ENCODE measurements at regions not wholly inside any gene's neighbourhood (a gene's known extent, or its start where the extent isn't known, plus 50 kb on each side); places are given as distances from the start of the nearest gene placed in this dataset.

- CTCF ChIA-PET = interaction anchor here (0.7 kb wide), 1 partner anchor 12 kb away, joined by 3 read pairs; no protein-coding TSS in a partner anchor
Observed at GRCh38 chr18:3389977-3390376, 60.0 kb upstream of the TGIF1 start.

GRCh38 chr18:3391704-3392466 lies 58.1 kb upstream of the TGIF1 start:
- intact Hi-C loops (cut with micrococcal nuclease) = no loop called here
- ChIA-PET CTCF (no interaction called here), POLR2A (interaction anchor here (0.7 kb wide), 1 partner anchor 146 kb away, joined by 3 read pairs; no protein-coding TSS in a partner anchor)
- Mint-ChIP-seq H3K4me3 (no peak overlapping the region), H3K9me3 (peaks cover 0 to 37% (median 9%) of the 10 kb centered on the region in 11 donors), H3K36me3 (peaks cover 0 to 3% (median 0%) of the 10 kb centered on the region in 5 donors), H3K4me1 (no peaks in the 10 kb centered on the region), H3K27me3 (peaks cover 0 to 6% (median 0%) of the 10 kb centered on the region in 5 donors), H3K27ac (no peak overlapping the region)
- no peak for DNase-seq
- Histone ChIP-seq H3K27me3 (ENCODE audit: control insufficient read depth in 2 of 2, insufficient read depth in 2 of 2, low read length in 2 of 2) (no peaks in the 10 kb centered on the region), H3K4me1 (ENCODE audit: control insufficient read depth in 2 of 2, insufficient read depth in 2 of 2, low read length in 2 of 2) (no peaks in the 10 kb centered on the region), H3K9me3 (ENCODE audit: control insufficient read depth in 2 of 3, low read length in 3 of 3) (peaks cover 0 to 9% (median 0%) of the 10 kb centered on the region in 3 experiments), H3K36me3 (ENCODE audit: control insufficient read depth in 2 of 3, insufficient read depth in 3 of 3, low read length in 3 of 3) (no peaks in the 10 kb centered on the region), H3K4me3 (ENCODE audit: low read length) (no peak overlapping the region), H3K27ac (ENCODE audit: low read depth, low read length) (no peak overlapping the region)
- ATAC-seq = no peak

More at GRCh38 chr18:3389977-3390376, 60.0 kb upstream of the TGIF1 start:
- Histone ChIP-seq H3K9me3 (ENCODE audit: control insufficient read depth in 2 of 3, low read length in 3 of 3) (peaks cover 0 to 4% (median 0%) of the 10 kb centered on the region in 3 experiments), H3K36me3 (ENCODE audit: control insufficient read depth in 2 of 3, insufficient read depth in 3 of 3, low read length in 3 of 3) (no peaks in the 10 kb centered on the region), H3K27ac (ENCODE audit: low read depth, low read length) (no peak overlapping the region), H3K4me1 (ENCODE audit: control insufficient read depth in 2 of 2, insufficient read depth in 2 of 2, low read length in 2 of 2) (no peaks in the 10 kb centered on the region), H3K27me3 (ENCODE audit: control insufficient read depth in 2 of 2, insufficient read depth in 2 of 2, low read length in 2 of 2) (no peaks in the 10 kb centered on the region), H3K4me3 (ENCODE audit: low read length) (no peak overlapping the region)
- no peak for ATAC-seq
- Mint-ChIP-seq H3K4me3 (no peak overlapping the region), H3K27me3 (peaks cover 0 to 3% (median 0%) of the 10 kb centered on the region in 5 donors), H3K4me1 (no peaks in the 10 kb centered on the region), H3K27ac (no peak overlapping the region), H3K9me3 (peaks cover 0 to 33% (median 9%) of the 10 kb centered on the region in 11 donors), H3K36me3 (peaks cover 0 to 3% (median 0%) of the 10 kb centered on the region in 5 donors)
- POLR2A ChIA-PET = no interaction called here
- intact Hi-C loops (cut with micrococcal nuclease) = no loop called here
- DNase-seq = no peak

GRCh38 chr18:3392467-3392855 lies 57.5 kb upstream of the TGIF1 start:
- Histone ChIP-seq H3K27ac (ENCODE audit: low read depth, low read length) (no peak overlapping the region), H3K4me1 (ENCODE audit: control insufficient read depth in 2 of 2, insufficient read depth in 2 of 2, low read length in 2 of 2) (no peaks in the 10 kb centered on the region), H3K27me3 (ENCODE audit: control insufficient read depth in 2 of 2, insufficient read depth in 2 of 2, low read length in 2 of 2) (no peaks in the 10 kb centered on the region), H3K4me3 (ENCODE audit: low read length) (no peak overlapping the region), H3K9me3 (ENCODE audit: control insufficient read depth in 2 of 3, low read length in 3 of 3) (peaks cover 0 to 9% (median 0%) of the 10 kb centered on the region in 3 experiments), H3K36me3 (ENCODE audit: control insufficient read depth in 2 of 3, insufficient read depth in 3 of 3, low read length in 3 of 3) (no peaks in the 10 kb centered on the region)
- DNase-seq (no peak), ATAC-seq (no peak)
- no peak overlapping the region for H3K4me3 Mint-ChIP-seq
- peaks cover 0 to 3% (median 0%) of the 10 kb centered on the region in 5 donors for H3K36me3 Mint-ChIP-seq
- no peak overlapping the region for H3K27ac Mint-ChIP-seq
- ChIA-PET POLR2A (no interaction called here), CTCF (interaction anchor here (0.6 kb wide), 1 partner anchor 1787 kb away, joined by 3 read pairs; no protein-coding TSS in a partner anchor)
- intact Hi-C loops (cut with micrococcal nuclease) = no loop called here
- H3K27me3 Mint-ChIP-seq = peaks cover 0 to 6% (median 0%) of the 10 kb centered on the region in 5 donors
- peaks cover 0 to 37% (median 9%) of the 10 kb centered on the region in 11 donors for H3K9me3 Mint-ChIP-seq
- no peaks in the 10 kb centered on the region for H3K4me1 Mint-ChIP-seq

GRCh38 chr18:3394648-3395047 lies 55.3 kb upstream of the TGIF1 start:
- Histone ChIP-seq H3K27ac (ENCODE audit: low read depth, low read length) (no peak overlapping the region), H3K36me3 (ENCODE audit: control insufficient read depth in 2 of 3, insufficient read depth in 3 of 3, low read length in 3 of 3) (no peaks in the 10 kb centered on the region), H3K27me3 (ENCODE audit: control insufficient read depth in 2 of 2, insufficient read depth in 2 of 2, low read length in 2 of 2) (no peaks in the 10 kb centered on the region), H3K4me3 (ENCODE audit: low read length) (no peak overlapping the region), H3K4me1 (ENCODE audit: control insufficient read depth in 2 of 2, insufficient read depth in 2 of 2, low read length in 2 of 2) (no peaks in the 10 kb centered on the region), H3K9me3 (ENCODE audit: control insufficient read depth in 2 of 3, low read length in 3 of 3) (peaks cover 0 to 9% (median 0%) of the 10 kb centered on the region in 3 experiments)
- POLR2A ChIA-PET = interaction anchor here (0.5 to 0.8 kb wide), 2 partner anchors 58 to 176 kb away, joined by 3 read pairs; no protein-coding TSS in a partner anchor
- Mint-ChIP-seq H3K4me1 (no peaks in the 10 kb centered on the region), H3K9me3 (peaks cover 0 to 37% (median 9%) of the 10 kb centered on the region in 11 donors), H3K27me3 (peaks cover 0 to 6% (median 0%) of the 10 kb centered on the region in 5 donors), H3K36me3 (peaks cover 0 to 3% (median 0%) of the 10 kb centered on the region in 5 donors), H3K27ac (no peak overlapping the region), H3K4me3 (no peak overlapping the region)
- intact Hi-C loops (cut with micrococcal nuclease) = no loop called here
- DNase-seq = no peak
- CTCF ChIA-PET = no interaction called here
- ATAC-seq = no peak

GRCh38 chr18:3395466-3395865 lies 54.5 kb upstream of the TGIF1 start:
- Mint-ChIP-seq H3K36me3 (peaks cover 0 to 3% (median 2%) of the 10 kb centered on the region in 5 donors), H3K27me3 (peaks cover 0 to 6% (median 0%) of the 10 kb centered on the region in 5 donors), H3K9me3 (peaks cover 0 to 31% (median 7%) of the 10 kb centered on the region in 11 donors), H3K4me3 (no peak overlapping the region), H3K4me1 (no peaks in the 10 kb centered on the region), H3K27ac (no peak overlapping the region)
- ChIA-PET POLR2A (no interaction called here), CTCF (no interaction called here)
- intact Hi-C loops (cut with micrococcal nuclease) = no loop called here
- no peak overlapping the region for H3K27ac ChIP-seq (ENCODE audit: low read depth, low read length)
- H3K36me3 ChIP-seq (ENCODE audit: control insufficient read depth in 2 of 3, insufficient read depth in 3 of 3, low read length in 3 of 3) = no peaks in the 10 kb centered on the region
- H3K27me3 ChIP-seq (ENCODE audit: control insufficient read depth in 2 of 2, insufficient read depth in 2 of 2, low read length in 2 of 2) = no peaks in the 10 kb centered on the region
- DNase-seq = no peak
- no peak overlapping the region for H3K4me3 ChIP-seq (ENCODE audit: low read length)
- H3K9me3 ChIP-seq (ENCODE audit: control insufficient read depth in 2 of 3, low read length in 3 of 3) = peaks cover 0 to 9% (median 0%) of the 10 kb centered on the region in 3 experiments
- no peak for ATAC-seq
- H3K4me1 ChIP-seq (ENCODE audit: control insufficient read depth in 2 of 2, insufficient read depth in 2 of 2, low read length in 2 of 2) = no peaks in the 10 kb centered on the region

GRCh38 chr18:3397031-3397750 lies 52.8 kb upstream of the TGIF1 start:
- Mint-ChIP-seq H3K4me1 (no peaks in the 10 kb centered on the region), H3K36me3 (peaks cover 0 to 6% (median 5%) of the 10 kb centered on the region in 5 donors), H3K27ac (no peak overlapping the region), H3K27me3 (peaks cover 0 to 6% (median 0%) of the 10 kb centered on the region in 5 donors), H3K9me3 (peaks cover 0 to 22% (median 8%) of the 10 kb centered on the region in 11 donors), H3K4me3 (no peak overlapping the region)
- DNase-seq = no peak
- POLR2A ChIA-PET = interaction anchor here (0.9 kb wide), 1 partner anchor 50 kb away, joined by 4 read pairs; no protein-coding TSS in a partner anchor
- CTCF ChIA-PET = interaction anchor here (0.5 kb wide), 1 partner anchor 268 kb away, joined by 3 read pairs; no protein-coding TSS in a partner anchor
- Histone ChIP-seq H3K36me3 (ENCODE audit: control insufficient read depth in 2 of 3, insufficient read depth in 3 of 3, low read length in 3 of 3) (no peaks in the 10 kb centered on the region), H3K4me1 (ENCODE audit: control insufficient read depth in 2 of 2, insufficient read depth in 2 of 2, low read length in 2 of 2) (no peaks in the 10 kb centered on the region), H3K27ac (ENCODE audit: low read depth, low read length) (no peak overlapping the region), H3K9me3 (ENCODE audit: control insufficient read depth in 2 of 3, low read length in 3 of 3) (peaks cover 0 to 9% (median 0%) of the 10 kb centered on the region in 3 experiments), H3K4me3 (ENCODE audit: low read length) (no peak overlapping the region), H3K27me3 (ENCODE audit: control insufficient read depth in 2 of 2, insufficient read depth in 2 of 2, low read length in 2 of 2) (no peaks in the 10 kb centered on the region)
- intact Hi-C loops (cut with micrococcal nuclease) = no loop called here
- ATAC-seq = no peak

Measured in naive thymus-derived CD4-positive, alpha-beta T cell (primary cell).